ENCODE measurements at regions not wholly inside any gene's neighbourhood (a gene's known extent, or its start where the extent isn't known, plus 50 kb on each side); places are given as distances from the start of the nearest gene placed in this dataset.

- FAIRE-seq (no peak), DNase-seq (ENCODE audit: extremely low read depth in 1 of 4, low spot score in 3 of 4) (no peak), ATAC-seq (no peak)
- Histone ChIP-seq H3K9ac (ENCODE audit: insufficient read depth in 1 of 2, low read depth in 2 of 2, low read length in 2 of 2) (no peak overlapping the region), H3K36me3 (ENCODE audit: control insufficient read depth, insufficient read depth, low read length) (no peaks in the 10 kb centered on the region), H3K4me1 (replicated peaks in 1 of 2; ENCODE audit: control insufficient read depth in 2 of 2, insufficient read depth in 2 of 2, low read length in 2 of 2) (no peaks in the 10 kb centered on the region), H3K27ac (ENCODE audit: extremely low read depth, low read depth, low read length) (no peak overlapping the region), H3K4me3 (no peak overlapping the region), H3K9me1 (ENCODE audit: control insufficient read depth, insufficient read depth, low read length) (no peaks in the 10 kb centered on the region), H2AFZ (ENCODE audit: low read depth, low read length) (no peak overlapping the region), H3K79me2 (ENCODE audit: control insufficient read depth, insufficient read depth, low read length) (no peaks in the 10 kb centered on the region), H4K20me1 (replicated peaks; ENCODE audit: control insufficient read depth, insufficient read depth, low read length) (no peaks in the 10 kb centered on the region), H3K9me3 (replicated peaks; ENCODE audit: control insufficient read depth, insufficient read depth, low read depth, low read length) (no peaks in the 10 kb centered on the region), H3K27me3 (ENCODE audit: control insufficient read depth in 2 of 2, insufficient read depth in 2 of 2, low read length in 2 of 2) (no peaks in the 10 kb centered on the region), H3K4me2 (ENCODE audit: insufficient read depth, low read length) (no peak overlapping the region)
- ChIA-PET CTCF (ENCODE audit: low intra/inter-chr PET ratio) (no interaction called here), POLR2A (no interaction called here)
- TF ChIP-seq HBP1 (CRISPR knock-in tag; IDR thresholded peaks at IDR 0.05): no peak
- TF ChIP-seq HDAC1 (IDR thresholded peaks at IDR 0.05): no peak
- TF ChIP-seq ZNF316 (IDR thresholded peaks at IDR 0.05): no peak
- no peak for TF ChIP-seq POU5F1 (IDR thresholded peaks at IDR 0.05; ENCODE audit: borderline replicate concordance, low read depth, low read length, partially characterized antibody)
- TF ChIP-seq CEBPZ (IDR thresholded peaks at IDR 0.05; ENCODE audit: borderline replicate concordance, low read depth, low read length): no peak
- TF ChIP-seq MYBL2 (IDR thresholded peaks at IDR 0.05; ENCODE audit: low read depth): no peak
- no peak for TF ChIP-seq MYBL2 (CRISPR knock-in tag; IDR thresholded peaks at IDR 0.05; ENCODE audit: borderline replicate concordance)
- TF ChIP-seq, protein P1, sequence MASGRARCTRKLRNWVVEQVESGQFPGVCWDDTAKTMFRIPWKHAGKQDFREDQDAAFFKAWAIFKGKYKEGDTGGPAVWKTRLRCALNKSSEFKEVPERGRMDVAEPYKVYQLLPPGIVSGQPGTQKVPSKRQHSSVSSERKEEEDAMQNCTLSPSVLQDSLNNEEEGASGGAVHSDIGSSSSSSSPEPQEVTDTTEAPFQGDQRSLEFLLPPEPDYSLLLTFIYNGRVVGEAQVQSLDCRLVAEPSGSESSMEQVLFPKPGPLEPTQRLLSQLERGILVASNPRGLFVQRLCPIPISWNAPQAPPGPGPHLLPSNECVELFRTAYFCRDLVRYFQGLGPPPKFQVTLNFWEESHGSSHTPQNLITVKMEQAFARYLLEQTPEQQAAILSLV (tag; IDR thresholded peaks at IDR 0.05): no peak
- intact Hi-C loops (cut with micrococcal nuclease): no loop called here
- BruUV-seq (replicated peaks): no TSS peak
- in situ Hi-C loops (cut with MboI): no loop called here
- 0% methylated on average over 10 of the region's 10 CpGs for WGBS (ENCODE audit: insufficient coverage, low coverage, missing lambda C conversion rate)
Observed at GRCh38 chr4:111984169-111984819, 161.0 kb upstream of the FAM241A start.
